ENCODE measurements at regions not wholly inside any gene's neighbourhood (a gene's known extent, or its start where the extent isn't known, plus 50 kb on each side); places are given as distances from the start of the nearest gene placed in this dataset.

GRCh38 chr6:45830441-45831139 lies 185.1 kb downstream of the CLIC5 start:
- Histone ChIP-seq H3K36me3 (ENCODE audit: control insufficient read depth, insufficient read depth, low read length) (no peaks in the 10 kb centered on the region), H3K27me3 (ENCODE audit: control insufficient read depth, insufficient read depth, low read length) (peaks cover 3% of the 10 kb centered on the region), H3K9me3 (ENCODE audit: control insufficient read depth in 2 of 2, low read length in 2 of 2) (no peaks in the 10 kb centered on the region), H3K4me1 (ENCODE audit: control insufficient read depth, insufficient read depth, low read length, poor library complexity, severe bottlenecking) (peaks cover 8% of the 10 kb centered on the region), H3K4me3 (ENCODE audit: low read depth, low read length) (peak overlapping the region; percentile 76), H3K27ac (ENCODE audit: insufficient read depth, low read length, poor library complexity, severe bottlenecking) (no peak overlapping the region)
- Mint-ChIP-seq H3K27me3 (peaks cover 9% of the 10 kb centered on the region), H3K4me3 (peak overlapping the region; percentile 30 to 86 (median 76)), H3K27ac (peak overlapping the region in 2 of 3 donors; percentile 11 to 57), H3K36me3 (no peaks in the 10 kb centered on the region), H3K9me3 (peaks cover 0 to 3% (median 0%) of the 10 kb centered on the region in 7 donors), H3K4me1 (peaks cover 10 to 15% (median 13%) of the 10 kb centered on the region in 4 donors)
- DNase-seq = peak in 2 of 3 donors; percentile 0 to 50
- peak; percentile 54 to 64 for ATAC-seq (ENCODE audit: low read depth in 2 of 2)

GRCh38 chr6:45829873-45830272 lies 185.8 kb downstream of the CLIC5 start:
- H3K4me1 ChIP-seq (ENCODE audit: control insufficient read depth, insufficient read depth, low read length, poor library complexity, severe bottlenecking) = peaks cover 8% of the 10 kb centered on the region
- peaks cover 3% of the 10 kb centered on the region for H3K27me3 ChIP-seq (ENCODE audit: control insufficient read depth, insufficient read depth, low read length)
- ATAC-seq (ENCODE audit: low read depth in 2 of 2) = no peak
- peak overlapping the region in 2 of 4 donors; percentile 69 to 86 for H3K4me3 Mint-ChIP-seq
- no peaks in the 10 kb centered on the region for H3K36me3 Mint-ChIP-seq
- H3K4me1 Mint-ChIP-seq = peaks cover 10 to 15% (median 13%) of the 10 kb centered on the region in 4 donors
- DNase-seq = no peak
- peaks cover 11% of the 10 kb centered on the region for H3K27me3 Mint-ChIP-seq
- H3K9me3 ChIP-seq (ENCODE audit: control insufficient read depth in 2 of 2, low read length in 2 of 2) = no peaks in the 10 kb centered on the region
- H3K4me3 ChIP-seq (ENCODE audit: low read depth, low read length) = no peak overlapping the region
- H3K36me3 ChIP-seq (ENCODE audit: control insufficient read depth, insufficient read depth, low read length) = no peaks in the 10 kb centered on the region
- H3K27ac ChIP-seq (ENCODE audit: insufficient read depth, low read length, poor library complexity, severe bottlenecking) = no peak overlapping the region
- H3K27ac Mint-ChIP-seq = peak overlapping the region in 2 of 3 donors; percentile 57 to 90
- H3K9me3 Mint-ChIP-seq = peaks cover 0 to 3% (median 0%) of the 10 kb centered on the region in 7 donors

GRCh38 chr6:45827952-45828530 lies 187.6 kb downstream of the CLIC5 start:
- H3K27ac ChIP-seq (ENCODE audit: insufficient read depth, low read length, poor library complexity, severe bottlenecking) = no peak overlapping the region
- Mint-ChIP-seq H3K9me3 (peaks cover 0 to 3% (median 0%) of the 10 kb centered on the region in 7 donors), H3K36me3 (no peaks in the 10 kb centered on the region), H3K27me3 (peaks cover 26% of the 10 kb centered on the region), H3K4me3 (no peak overlapping the region), H3K27ac (no peak overlapping the region), H3K4me1 (peaks cover 10 to 15% (median 13%) of the 10 kb centered on the region in 4 donors)
- no peak for ATAC-seq (ENCODE audit: low read depth in 2 of 2)
- no peak overlapping the region for H3K4me3 ChIP-seq (ENCODE audit: low read depth, low read length)
- no peaks in the 10 kb centered on the region for H3K36me3 ChIP-seq (ENCODE audit: control insufficient read depth, insufficient read depth, low read length)
- H3K4me1 ChIP-seq (ENCODE audit: control insufficient read depth, insufficient read depth, low read length, poor library complexity, severe bottlenecking) = peaks cover 8% of the 10 kb centered on the region
- no peak for DNase-seq
- H3K27me3 ChIP-seq (ENCODE audit: control insufficient read depth, insufficient read depth, low read length) = peaks cover 6% of the 10 kb centered on the region
- no peaks in the 10 kb centered on the region for H3K9me3 ChIP-seq (ENCODE audit: control insufficient read depth in 2 of 2, low read length in 2 of 2)

GRCh38 chr6:45822873-45823272 lies 192.8 kb downstream of the CLIC5 start:
- peaks cover 0 to 5% (median 1%) of the 10 kb centered on the region in 7 donors for H3K9me3 Mint-ChIP-seq
- Histone ChIP-seq H3K9me3 (ENCODE audit: control insufficient read depth in 2 of 2, low read length in 2 of 2) (no peaks in the 10 kb centered on the region), H3K36me3 (ENCODE audit: control insufficient read depth, insufficient read depth, low read length) (no peaks in the 10 kb centered on the region), H3K27me3 (ENCODE audit: control insufficient read depth, insufficient read depth, low read length) (peaks cover 6% of the 10 kb centered on the region), H3K4me3 (ENCODE audit: low read depth, low read length) (no peak overlapping the region), H3K4me1 (ENCODE audit: control insufficient read depth, insufficient read depth, low read length, poor library complexity, severe bottlenecking) (no peaks in the 10 kb centered on the region), H3K27ac (ENCODE audit: insufficient read depth, low read length, poor library complexity, severe bottlenecking) (no peak overlapping the region)
- no peaks in the 10 kb centered on the region for H3K36me3 Mint-ChIP-seq
- peaks cover 36% of the 10 kb centered on the region for H3K27me3 Mint-ChIP-seq
- no peak overlapping the region for H3K4me3 Mint-ChIP-seq
- peaks cover 0 to 4% (median 2%) of the 10 kb centered on the region in 4 donors for H3K4me1 Mint-ChIP-seq
- DNase-seq (no peak), ATAC-seq (ENCODE audit: low read depth in 2 of 2) (no peak)
- H3K27ac Mint-ChIP-seq = no peak overlapping the region

- peaks cover 6% of the 10 kb centered on the region for H3K27me3 ChIP-seq (ENCODE audit: control insufficient read depth, insufficient read depth, low read length)
- peaks cover 0 to 5% (median 1%) of the 10 kb centered on the region in 7 donors for H3K9me3 Mint-ChIP-seq
- H3K27ac Mint-ChIP-seq = no peak overlapping the region
- no peak overlapping the region for H3K4me3 Mint-ChIP-seq
- H3K4me1 ChIP-seq (ENCODE audit: control insufficient read depth, insufficient read depth, low read length, poor library complexity, severe bottlenecking) = no peaks in the 10 kb centered on the region
- peaks cover 35% of the 10 kb centered on the region for H3K27me3 Mint-ChIP-seq
- H3K4me3 ChIP-seq (ENCODE audit: low read depth, low read length) = no peak overlapping the region
- H3K36me3 Mint-ChIP-seq = no peaks in the 10 kb centered on the region
- ATAC-seq (ENCODE audit: low read depth in 2 of 2) (no peak), DNase-seq (peak in 1 of 3 donors; percentile 36)
- peaks cover 0 to 4% (median 2%) of the 10 kb centered on the region in 4 donors for H3K4me1 Mint-ChIP-seq
- H3K27ac ChIP-seq (ENCODE audit: insufficient read depth, low read length, poor library complexity, severe bottlenecking) = no peak overlapping the region
- H3K9me3 ChIP-seq (ENCODE audit: control insufficient read depth in 2 of 2, low read length in 2 of 2) = no peaks in the 10 kb centered on the region
- no peaks in the 10 kb centered on the region for H3K36me3 ChIP-seq (ENCODE audit: control insufficient read depth, insufficient read depth, low read length)
These were observed 193.3 kb downstream of the CLIC5 start for GRCh38 chr6:45822246-45822812.

GRCh38 chr6:45818655-45819054 lies 197.0 kb downstream of the CLIC5 start:
- no peak overlapping the region for H3K4me3 Mint-ChIP-seq
- peaks cover 0 to 4% (median 2%) of the 10 kb centered on the region in 4 donors for H3K4me1 Mint-ChIP-seq
- no peak overlapping the region for H3K27ac ChIP-seq (ENCODE audit: insufficient read depth, low read length, poor library complexity, severe bottlenecking)
- H3K9me3 Mint-ChIP-seq = peaks cover 0 to 5% (median 0%) of the 10 kb centered on the region in 7 donors
- no peaks in the 10 kb centered on the region for H3K36me3 ChIP-seq (ENCODE audit: control insufficient read depth, insufficient read depth, low read length)
- H3K27me3 Mint-ChIP-seq = peaks cover 23% of the 10 kb centered on the region
- ATAC-seq (ENCODE audit: low read depth in 2 of 2) (no peak), DNase-seq (no peak)
- peaks cover 5% of the 10 kb centered on the region for H3K27me3 ChIP-seq (ENCODE audit: control insufficient read depth, insufficient read depth, low read length)
- H3K9me3 ChIP-seq (ENCODE audit: control insufficient read depth in 2 of 2, low read length in 2 of 2) = no peaks in the 10 kb centered on the region
- H3K4me3 ChIP-seq (ENCODE audit: low read depth, low read length) = no peak overlapping the region
- no peaks in the 10 kb centered on the region for H3K36me3 Mint-ChIP-seq
- no peaks in the 10 kb centered on the region for H3K4me1 ChIP-seq (ENCODE audit: control insufficient read depth, insufficient read depth, low read length, poor library complexity, severe bottlenecking)
- H3K27ac Mint-ChIP-seq = no peak overlapping the region

- Mint-ChIP-seq H3K36me3 (no peaks in the 10 kb centered on the region), H3K9me3 (peaks cover 0 to 5% (median 0%) of the 10 kb centered on the region in 7 donors), H3K27ac (peak overlapping the region in 1 of 3 donors; percentile 48), H3K27me3 (peaks cover 24% of the 10 kb centered on the region), H3K4me1 (no peaks in the 10 kb centered on the region), H3K4me3 (no peak overlapping the region)
- DNase-seq (no peak), ATAC-seq (ENCODE audit: low read depth in 2 of 2) (no peak)
- Histone ChIP-seq H3K4me3 (ENCODE audit: low read depth, low read length) (no peak overlapping the region), H3K36me3 (ENCODE audit: control insufficient read depth, insufficient read depth, low read length) (no peaks in the 10 kb centered on the region), H3K9me3 (ENCODE audit: control insufficient read depth in 2 of 2, low read length in 2 of 2) (no peaks in the 10 kb centered on the region), H3K27ac (ENCODE audit: insufficient read depth, low read length, poor library complexity, severe bottlenecking) (no peak overlapping the region), H3K27me3 (ENCODE audit: control insufficient read depth, insufficient read depth, low read length) (peaks cover 2% of the 10 kb centered on the region), H3K4me1 (ENCODE audit: control insufficient read depth, insufficient read depth, low read length, poor library complexity, severe bottlenecking) (no peaks in the 10 kb centered on the region)
These were observed 198.9 kb downstream of the CLIC5 start for GRCh38 chr6:45816674-45817297.
